HG02610 (cell line): ENCODE measurements at regions not wholly inside any gene's neighbourhood (a gene's known extent, or its start where the extent isn't known, plus 50 kb on each side); places are given as distances from the start of the nearest gene placed in this dataset.
"Not testable (repeated sequence)": the region's sequence is repeated elsewhere in the genome, so short reads cannot be mapped to it uniquely, and the experiment has no call there.

Experiments used
- ATAC-seq: cut with Tn5 transposase; IDR thresholded peaks from one replicate; pipeline ENCODE4 v1.9.1; 2021; ENCODE audit warnings: mild to moderate bottlenecking, moderate library complexity; ENCODE audit not compliant: unreplicated experiment

DNA sequence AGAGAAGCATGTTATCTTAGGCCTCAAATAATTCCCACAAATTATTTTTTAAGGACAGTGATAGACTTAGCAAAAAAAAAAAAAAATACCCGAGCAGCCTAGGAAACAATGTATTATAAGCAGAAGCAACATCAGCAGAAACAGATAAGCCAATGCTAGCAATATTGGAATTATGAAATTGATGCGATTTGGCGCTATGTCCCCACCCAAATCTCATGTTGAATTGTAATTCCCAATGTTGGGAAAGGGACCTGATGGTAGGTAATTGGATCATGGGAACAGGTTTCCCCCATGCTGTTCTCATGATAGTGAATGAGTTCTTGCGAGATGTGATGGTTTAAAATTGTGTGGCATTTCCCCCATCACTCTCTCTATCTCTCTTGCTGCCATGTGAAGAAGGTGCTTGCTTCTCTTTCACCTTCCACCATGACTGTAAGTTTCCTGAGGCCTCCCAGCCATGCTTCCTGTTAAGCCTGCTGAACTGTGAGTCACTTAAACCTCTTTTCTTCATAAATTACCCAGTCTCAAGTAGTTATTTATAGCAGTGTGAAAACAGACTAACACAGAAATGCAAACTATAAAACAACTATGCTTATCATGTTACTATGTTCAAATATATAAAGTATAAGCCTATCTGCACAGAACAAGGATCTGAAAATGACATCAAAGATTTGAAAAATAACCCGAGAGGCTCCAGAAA, 75.6 kb upstream of the HIVEP3 start:
- ATAC-seq = no peak

DNA sequence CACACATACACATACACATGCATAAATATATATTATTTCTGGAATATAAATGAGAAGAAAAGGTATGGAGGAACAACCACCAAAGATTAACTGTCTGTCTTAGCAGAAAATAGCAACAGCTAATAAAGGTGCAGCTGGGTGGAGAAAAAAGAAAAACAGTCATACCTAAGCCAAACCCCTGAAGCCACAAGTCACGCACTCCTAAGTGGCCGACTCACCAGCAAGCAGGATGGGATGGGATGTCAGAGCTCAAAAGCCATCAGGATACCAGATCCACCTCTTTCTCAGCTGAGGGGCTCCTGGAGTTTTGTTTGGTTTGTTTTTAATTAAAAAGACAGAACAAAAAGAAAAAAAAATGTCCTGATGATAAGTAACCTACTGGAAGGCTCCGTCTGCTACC, 64.7 kb upstream of the HIVEP3 start:
- no peak for ATAC-seq

DNA sequence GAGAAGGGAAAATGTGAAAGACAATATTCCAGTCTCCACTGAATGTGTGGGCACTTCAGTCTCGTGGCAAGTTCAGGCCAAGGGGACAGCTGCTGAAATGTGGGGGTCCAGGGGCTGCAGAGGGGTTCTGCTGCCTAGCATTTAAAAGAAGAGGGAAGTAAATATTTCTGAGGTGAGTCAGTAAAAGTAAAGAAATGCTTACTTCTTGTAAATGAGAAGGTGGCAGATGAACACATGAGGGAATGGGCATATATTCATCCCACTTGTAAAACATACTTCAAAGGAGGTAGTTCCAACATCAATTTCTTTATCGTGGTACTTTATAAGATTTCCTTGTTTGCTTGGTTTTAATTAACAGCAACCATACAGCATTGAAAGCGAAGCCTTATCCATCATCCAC, 63.1 kb upstream of the HIVEP3 start:
- no peak for ATAC-seq

DNA sequence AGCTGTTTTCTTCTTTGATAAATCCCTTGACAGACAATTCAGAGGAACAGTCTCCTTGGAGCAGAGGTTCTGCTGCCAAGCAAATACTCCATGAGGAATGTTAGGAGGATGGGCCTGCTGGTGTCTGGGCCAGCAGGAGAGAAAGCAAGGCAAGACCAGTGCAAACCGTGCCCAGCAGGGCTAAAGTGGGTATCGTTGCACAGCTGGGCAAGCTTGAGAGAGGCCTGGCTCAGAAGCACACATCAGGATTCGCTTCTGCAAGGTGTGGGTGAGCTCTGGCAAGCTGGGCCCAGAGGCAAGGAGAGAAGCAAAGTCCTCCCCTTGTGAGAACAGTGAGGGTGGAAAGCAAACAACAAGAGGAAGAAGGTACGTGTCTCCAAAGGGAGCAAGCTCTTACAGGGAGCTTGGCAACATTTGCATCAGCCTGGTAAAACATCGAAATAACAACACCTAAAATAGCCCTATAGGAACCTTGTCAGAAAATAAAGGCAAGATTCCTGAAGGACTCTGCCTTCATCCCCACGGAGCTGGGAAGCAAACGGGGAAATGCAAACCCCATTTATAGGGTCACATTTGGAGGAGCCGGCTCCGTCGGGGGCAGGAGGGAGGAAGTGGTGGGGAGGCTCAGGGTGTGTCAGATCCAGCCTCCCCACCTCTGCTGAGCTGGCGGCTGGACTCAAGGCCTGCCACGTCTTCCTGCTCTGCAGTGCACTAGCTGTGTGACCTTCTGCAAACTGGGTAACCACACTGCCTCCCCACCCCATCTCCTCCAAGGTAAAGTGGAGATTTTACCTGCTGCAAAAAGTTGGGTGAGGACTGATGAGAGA, 62.3 kb upstream of the HIVEP3 start:
- ATAC-seq = no peak

DNA sequence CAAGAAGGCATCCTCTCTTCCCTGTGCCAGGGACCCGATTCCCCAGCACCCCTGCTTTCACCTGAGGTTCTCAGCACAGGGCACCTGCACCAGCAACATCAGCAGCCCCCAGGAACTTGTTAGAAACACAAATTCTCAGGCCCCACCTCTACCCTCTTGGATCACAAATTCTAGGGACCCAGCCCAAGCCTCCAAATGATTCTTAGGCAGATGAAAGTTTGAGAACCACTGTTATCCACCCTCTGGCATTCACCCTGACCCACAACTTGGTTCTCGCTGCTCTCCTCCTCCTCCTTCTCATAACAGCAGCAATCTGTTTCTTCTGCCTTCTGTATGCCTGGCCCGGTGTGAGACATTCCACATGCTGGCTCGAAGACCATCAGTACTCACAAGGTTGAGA, 60.3 kb upstream of the HIVEP3 start:
- ATAC-seq = no peak

DNA sequence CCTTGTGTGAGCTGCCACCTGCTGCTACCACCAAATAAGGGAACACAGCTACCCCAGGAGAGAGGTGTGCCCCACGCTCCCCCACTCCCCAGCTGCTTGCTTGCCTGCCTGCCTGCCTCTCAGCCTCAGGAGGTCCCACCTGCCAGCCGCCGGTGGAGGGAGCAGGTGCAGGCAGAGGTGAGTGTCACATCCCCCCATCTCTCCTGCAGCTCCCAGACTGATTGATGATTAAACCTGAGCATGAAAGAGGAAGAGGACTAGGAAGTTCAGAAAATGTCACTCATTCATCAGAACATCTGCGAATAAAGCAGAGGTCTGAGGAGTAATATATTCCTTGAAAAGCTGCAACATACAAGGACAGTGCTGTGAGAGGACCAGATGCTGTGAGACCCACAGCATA, 58.6 kb upstream of the HIVEP3 start:
- ATAC-seq = no peak

DNA sequence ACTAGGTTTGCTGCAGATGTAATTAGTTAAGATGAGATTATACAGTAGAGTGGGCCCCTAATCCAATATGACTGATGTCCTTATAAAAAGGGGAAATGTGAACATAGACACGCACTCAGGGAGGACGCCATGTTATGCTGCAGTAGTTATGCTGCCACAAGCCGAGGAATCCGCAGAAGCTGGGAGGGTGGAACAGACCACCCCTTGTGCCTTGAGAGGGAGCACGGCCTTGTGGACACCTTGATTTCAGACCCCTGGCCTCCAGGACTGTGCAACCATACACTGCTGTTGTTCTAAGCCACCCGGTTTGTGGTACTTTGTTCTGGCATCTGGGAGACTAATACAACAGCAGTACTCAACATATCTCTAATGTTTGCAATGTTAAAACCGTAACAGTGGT, 57.9 kb upstream of the HIVEP3 start:
- ATAC-seq = no peak

DNA sequence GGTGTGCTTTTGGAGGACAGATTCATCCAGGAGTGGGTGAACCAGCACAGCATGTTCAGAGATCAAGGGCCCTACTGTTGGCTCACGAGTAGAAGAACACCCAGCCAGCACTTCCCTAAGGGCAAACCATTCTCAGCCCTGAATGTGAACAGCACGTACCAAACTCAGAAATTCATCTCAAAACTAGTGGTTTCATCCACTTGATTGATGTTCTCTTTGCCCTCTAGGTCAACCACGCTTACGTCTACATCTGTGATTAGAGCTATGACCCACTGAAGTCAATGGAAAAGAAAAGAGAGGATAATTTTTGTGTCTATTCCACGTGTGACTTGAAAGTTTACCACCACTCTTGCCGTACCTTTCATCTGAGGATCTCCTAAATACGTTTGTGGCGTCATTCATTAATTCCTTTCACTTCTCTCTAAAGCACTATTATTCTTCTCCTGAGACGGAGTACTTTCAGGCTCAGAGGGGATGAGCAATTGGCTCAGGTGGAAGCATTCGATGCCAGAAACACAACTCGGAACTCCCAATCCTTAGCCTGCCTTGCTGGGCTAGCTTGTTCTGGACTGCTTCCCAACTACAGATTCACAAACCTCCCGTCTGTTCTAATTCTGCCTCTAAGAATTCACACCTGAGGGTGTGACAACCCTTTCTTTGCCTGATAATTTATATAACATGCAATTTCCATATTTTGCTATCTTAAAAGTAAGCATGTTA, 57.3 kb upstream of the HIVEP3 start:
- ATAC-seq = no peak

DNA sequence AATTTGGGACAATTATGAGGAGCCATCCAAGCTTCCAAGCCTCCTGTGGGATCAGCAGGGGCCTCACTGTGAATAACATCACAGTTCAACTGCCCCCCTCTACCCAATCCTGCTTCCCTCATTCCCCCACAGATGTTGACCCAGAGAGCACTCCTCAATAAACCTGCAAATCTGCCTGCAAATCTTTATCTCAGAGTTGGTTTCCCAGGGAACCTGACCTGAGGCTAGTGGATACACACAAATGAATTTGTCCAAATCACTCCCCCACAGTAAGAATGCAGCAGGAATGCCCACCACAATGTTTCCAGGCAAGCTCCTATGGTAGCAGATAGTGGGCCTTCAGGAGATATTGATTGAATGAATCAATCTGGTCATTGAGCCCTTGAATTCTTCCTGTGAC, 56.4 kb upstream of the HIVEP3 start:
- no peak for ATAC-seq

DNA sequence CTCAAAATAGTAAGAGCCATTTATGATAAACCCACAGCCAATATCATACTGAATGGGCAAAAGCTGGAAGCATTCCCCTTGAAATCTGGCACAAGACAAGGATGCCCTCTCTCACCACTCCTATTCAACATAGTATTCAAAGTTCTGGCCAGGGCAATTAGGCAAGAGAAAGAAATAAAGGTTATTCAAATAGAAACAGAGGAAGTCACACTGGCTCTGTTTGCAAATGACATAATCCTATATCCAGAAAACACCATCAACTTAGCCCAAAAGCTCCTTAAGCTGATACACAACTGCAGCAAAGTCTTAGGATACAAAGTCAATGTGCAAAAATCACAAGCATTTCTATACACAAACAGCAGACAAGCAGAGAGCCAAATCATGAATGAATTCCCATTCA, 49.8 kb upstream of the HIVEP3 start:
- ATAC-seq = not testable (repeated sequence)
